Keratinocyte (primary cell): ENCODE measurements at regions not wholly inside any gene's neighbourhood (a gene's known extent, or its start where the extent isn't known, plus 50 kb on each side); places are given as distances from the start of the nearest gene placed in this dataset.

Experiments used
- DNase-seq: peaks from one replicate; pipeline ENCODE4 v3.0.0-alpha.2; 2011; ENCODE audit warnings: low read depth, missing footprints, low spot score
- FAIRE-seq: peaks from 2 replicates; lab custom pipeline; 2011; peaks lifted over from hg19 to GRCh38; lab: Jason Lieb, UNC
- H2AFZ ChIP-seq: 2 replicates; pipeline ENCODE4 v1.6.0; 2012; ENCODE audit warnings: low read length, control low read depth, inconsistent platforms; ENCODE audit not compliant: control insufficient read depth
- H3K27ac ChIP-seq: 2 replicates; pipeline ENCODE4 v1.5.1; 2011; ENCODE audit warnings: low read length; ENCODE audit not compliant: control insufficient read depth, insufficient read depth
- H3K27me3 ChIP-seq: 3 replicates; pipeline ENCODE4 v1.6.0; 2011; ENCODE audit warnings: low read length; ENCODE audit not compliant: control insufficient read depth, insufficient read depth; ENCODE audit errors: extremely low read depth
- H3K36me3 ChIP-seq, 2 experiments: 2 replicates in 1 of 2; 3 replicates in 1 of 2; pipeline ENCODE4 v1.5.1; 2011; ENCODE audit warnings: low read length in 2 of 2, mild to moderate bottlenecking in 1 of 2; ENCODE audit not compliant: control insufficient read depth in 2 of 2, insufficient read depth in 2 of 2; ENCODE audit errors: extremely low read depth in 1 of 2
- H3K4me1 ChIP-seq: 3 replicates; pipeline ENCODE4 v1.5.1; 2011; ENCODE audit warnings: low read length; ENCODE audit not compliant: control insufficient read depth, insufficient read depth; ENCODE audit errors: extremely low read depth
- H3K4me2 ChIP-seq: 3 replicates; pipeline ENCODE4 v1.6.0; 2011; ENCODE audit warnings: low read depth, low read length; ENCODE audit not compliant: control insufficient read depth, insufficient read depth; ENCODE audit errors: extremely low read depth
- H3K4me3 ChIP-seq, 3 experiments: fragments of 200-600 bp in 1 of 3; sonication (generic) in 1 of 3; 2 replicates in 2 of 3; 3 replicates in 1 of 3; pipeline ENCODE4 v1.5.1; 2011 to 2016; ENCODE audit warnings: low read length in 3 of 3, mild to moderate bottlenecking in 3 of 3, control low read depth in 2 of 3, inconsistent platforms in 1 of 3, low read depth in 1 of 3, mixed read lengths in 1 of 3, mixed run types in 1 of 3, moderate library complexity in 1 of 3; ENCODE audit not compliant: control insufficient read depth in 2 of 3, insufficient read depth in 2 of 3; ENCODE audit errors: extremely low read depth in 1 of 3
- H3K79me2 ChIP-seq: 2 replicates; pipeline ENCODE4 v1.6.0; 2012; ENCODE audit warnings: low read length; ENCODE audit not compliant: control insufficient read depth, insufficient read depth
- H3K9ac ChIP-seq: 3 replicates; pipeline ENCODE4 v1.6.0; 2011; ENCODE audit warnings: low read length; ENCODE audit not compliant: control insufficient read depth, insufficient read depth; ENCODE audit errors: extremely low read depth
- H3K9me1 ChIP-seq: 3 replicates; pipeline ENCODE4 v1.6.0; 2011; ENCODE audit warnings: low read length; ENCODE audit not compliant: control insufficient read depth, insufficient read depth; ENCODE audit errors: extremely low read depth
- H3K9me3 ChIP-seq: 2 replicates; pipeline ENCODE4 v1.5.1; 2012; ENCODE audit warnings: low read depth, low read length; ENCODE audit not compliant: control insufficient read depth
- H4K20me1 ChIP-seq: 3 replicates; pipeline ENCODE4 v1.6.0; 2011; ENCODE audit warnings: low read length; ENCODE audit not compliant: control insufficient read depth, insufficient read depth; ENCODE audit errors: extremely low read depth
- EZH2 ChIP-seq: IDR thresholded peaks from one replicate; pipeline ENCODE4 v1.6.1; 2012; ENCODE audit warnings: inconsistent platforms, mild to moderate bottlenecking, low read length, moderate library complexity
- dilution Hi-C: fragments of 300-500 bp; cut with MboI; formaldehyde crosslinking; loops from one replicate; pipeline ENCODE4 v1.7.0; 2020; ENCODE audit warnings: low sequenced_read_pairs; ENCODE audit not compliant: extremely low pct_ligation_motif_present
- TF ChIP-seq, protein P1 (sequence below), 3 experiments: IDR thresholded peaks in 1 of 3; conservative IDR thresholded peaks in 1 of 3; optimal IDR thresholded peaks in 1 of 3; 2 replicates in 2 of 3; 3 replicates in 1 of 3; pipeline versions ENCODE3 to v1.5.1; 2011; ENCODE audit warnings: low read length in 3 of 3, mild to moderate bottlenecking in 3 of 3, moderate library complexity in 2 of 3, control low read depth in 1 of 3, inconsistent platforms in 1 of 3; ENCODE audit not compliant: insufficient read depth in 2 of 3; ENCODE audit errors: extremely low read depth in 1 of 3

DNA sequence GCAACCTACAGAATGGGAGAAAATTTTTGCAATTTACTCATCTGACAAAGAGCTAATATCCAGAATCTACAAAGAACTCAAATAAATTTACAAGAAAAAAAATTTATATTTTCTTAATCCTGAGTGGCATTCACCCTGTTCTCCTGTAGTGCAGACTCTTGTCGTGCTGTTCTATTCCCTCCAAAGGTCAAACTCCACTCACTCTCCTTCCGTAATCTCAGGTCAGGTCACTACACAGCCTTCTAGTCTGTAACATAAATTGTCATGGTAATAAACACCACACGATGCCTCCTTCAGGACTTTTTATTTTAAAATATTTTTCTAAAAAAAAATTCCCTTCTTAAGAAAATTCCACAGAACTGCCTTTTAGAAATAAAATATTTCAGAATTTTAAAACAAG, 417.9 kb upstream of the GCFC2 start:
- TF ChIP-seq, protein P1, sequence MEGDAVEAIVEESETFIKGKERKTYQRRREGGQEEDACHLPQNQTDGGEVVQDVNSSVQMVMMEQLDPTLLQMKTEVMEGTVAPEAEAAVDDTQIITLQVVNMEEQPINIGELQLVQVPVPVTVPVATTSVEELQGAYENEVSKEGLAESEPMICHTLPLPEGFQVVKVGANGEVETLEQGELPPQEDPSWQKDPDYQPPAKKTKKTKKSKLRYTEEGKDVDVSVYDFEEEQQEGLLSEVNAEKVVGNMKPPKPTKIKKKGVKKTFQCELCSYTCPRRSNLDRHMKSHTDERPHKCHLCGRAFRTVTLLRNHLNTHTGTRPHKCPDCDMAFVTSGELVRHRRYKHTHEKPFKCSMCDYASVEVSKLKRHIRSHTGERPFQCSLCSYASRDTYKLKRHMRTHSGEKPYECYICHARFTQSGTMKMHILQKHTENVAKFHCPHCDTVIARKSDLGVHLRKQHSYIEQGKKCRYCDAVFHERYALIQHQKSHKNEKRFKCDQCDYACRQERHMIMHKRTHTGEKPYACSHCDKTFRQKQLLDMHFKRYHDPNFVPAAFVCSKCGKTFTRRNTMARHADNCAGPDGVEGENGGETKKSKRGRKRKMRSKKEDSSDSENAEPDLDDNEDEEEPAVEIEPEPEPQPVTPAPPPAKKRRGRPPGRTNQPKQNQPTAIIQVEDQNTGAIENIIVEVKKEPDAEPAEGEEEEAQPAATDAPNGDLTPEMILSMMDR (optimal IDR thresholded peaks at IDR 0.05 in 1 of 3, IDR thresholded peaks at IDR 0.05 in 1 of 3, conservative IDR thresholded peaks at IDR 0.05 in 1 of 3; ENCODE audit: extremely low read depth in 1 of 3, insufficient read depth in 2 of 3, low read length in 3 of 3): no peak
- TF ChIP-seq EZH2: no peak
- Histone ChIP-seq H3K9me1 (no peaks in the 10 kb centered on the region), H3K27ac (no peak overlapping the region), H3K9me3 (no peaks in the 10 kb centered on the region), H3K79me2 (no peaks in the 10 kb centered on the region), H3K27me3 (no peaks in the 10 kb centered on the region), H4K20me1 (no peaks in the 10 kb centered on the region), H2AFZ (no peak overlapping the region), H3K4me3 (no peak overlapping the region), H3K9ac (no peak overlapping the region), H3K4me2 (no peak overlapping the region), H3K36me3 (no peaks in the 10 kb centered on the region), H3K4me1 (no peaks in the 10 kb centered on the region)
- DNase-seq: no peak
- no peak for FAIRE-seq
- dilution Hi-C loops: no loop called here

DNA sequence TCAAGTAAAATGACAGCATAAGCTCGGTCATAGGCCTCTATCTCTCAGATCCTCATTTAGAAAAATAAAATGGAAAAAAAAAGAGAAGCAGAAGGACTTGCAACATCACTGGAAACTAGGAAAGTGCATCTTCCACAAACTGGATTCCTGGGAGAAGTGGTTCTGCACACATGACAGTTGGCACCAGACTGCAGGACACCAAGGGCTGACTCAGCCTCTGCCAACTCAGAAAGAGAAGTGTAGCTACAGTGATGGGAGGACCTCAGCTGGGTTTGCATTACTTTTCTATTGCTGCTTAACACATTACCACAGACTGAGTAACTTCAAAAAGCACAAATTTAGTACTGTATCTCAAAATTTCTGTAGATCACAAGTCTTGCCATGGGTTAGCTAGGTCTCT, 409.5 kb upstream of the GCFC2 start:
- dilution Hi-C loops: no loop called here
- Histone ChIP-seq H3K9me3 (no peaks in the 10 kb centered on the region), H3K4me3 (no peak overlapping the region), H3K4me1 (no peaks in the 10 kb centered on the region), H3K79me2 (no peaks in the 10 kb centered on the region), H3K4me2 (no peak overlapping the region), H4K20me1 (no peaks in the 10 kb centered on the region), H3K9ac (no peak overlapping the region), H3K27ac (no peak overlapping the region), H3K36me3 (no peaks in the 10 kb centered on the region), H3K27me3 (no peaks in the 10 kb centered on the region), H3K9me1 (no peaks in the 10 kb centered on the region), H2AFZ (no peak overlapping the region)
- FAIRE-seq (no peak), DNase-seq (no peak)
- TF ChIP-seq, protein P1 (optimal IDR thresholded peaks at IDR 0.05 in 1 of 3, IDR thresholded peaks at IDR 0.05 in 1 of 3, conservative IDR thresholded peaks at IDR 0.05 in 1 of 3; ENCODE audit: extremely low read depth in 1 of 3, insufficient read depth in 2 of 3, low read length in 3 of 3): no peak
- TF ChIP-seq EZH2: no peak
